H1 (cell line): ENCODE measurements at regions not wholly inside any gene's neighbourhood (a gene's known extent, or its start where the extent isn't known, plus 50 kb on each side); places are given as distances from the start of the nearest gene placed in this dataset.

Experiments used
- CTCF ChIA-PET: fragments of 300-600 bp; sonication (Branson Sonifier 250); formaldehyde crosslinking; loops from one replicate; lab custom pipeline; 2021; ENCODE audit not compliant: partially characterized antibody; lab: Charles Lee
- POLR2A ChIA-PET: fragments of 300-600 bp; sonication (Branson Sonifier 250); formaldehyde crosslinking; loops from one replicate; lab custom pipeline; 2021; ENCODE audit warnings: inconsistent platforms; ENCODE audit not compliant: partially characterized antibody; lab: Charles Lee
- DNase-seq, 2 experiments: peaks; one replicate each; pipeline versions ENCODE4 v3.0.0 to v3.0.0-alpha.2; 2010 to 2022; ENCODE audit warnings: low spot score in 2 of 2, low read depth in 1 of 2, mixed read lengths in 1 of 2
- FAIRE-seq: peaks from 2 replicates; lab custom pipeline; 2011; peaks lifted over from hg19 to GRCh38; lab: Jason Lieb, UNC
- H2AFZ ChIP-seq: 2 replicates; pipeline ENCODE4 v1.8.1; 2012; ENCODE audit warnings: low read length, inconsistent platforms
- H2AK5ac ChIP-seq: 2 replicates; pipeline ENCODE4 v1.6.1; 2013; ENCODE audit warnings: low read depth, low read length
- H2BK120ac ChIP-seq: replicated peaks from 2 replicates; pipeline ENCODE3; 2013; ENCODE audit warnings: low read depth, low read length, inconsistent platforms
- H2BK12ac ChIP-seq: 2 replicates; pipeline ENCODE4 v1.6.1; 2013; ENCODE audit warnings: low read depth, low read length
- H2BK15ac ChIP-seq: 2 replicates; pipeline ENCODE4 v1.6.1; 2013; ENCODE audit warnings: low read length
- H2BK20ac ChIP-seq: 2 replicates; pipeline ENCODE4 v1.6.1; 2013; ENCODE audit warnings: low read length
- H2BK5ac ChIP-seq: 2 replicates; pipeline ENCODE4 v1.6.1; 2013; ENCODE audit warnings: low read depth, low read length
- H3K14ac ChIP-seq: 2 replicates; pipeline ENCODE4 v1.6.1; 2013; ENCODE audit warnings: inconsistent platforms; ENCODE audit not compliant: insufficient read length
- H3K18ac ChIP-seq: 2 replicates; pipeline ENCODE4 v1.6.1; 2013; ENCODE audit warnings: low read length; ENCODE audit errors: extremely low read depth
- H3K23ac ChIP-seq: 2 replicates; pipeline ENCODE4 v1.6.1; 2013; ENCODE audit warnings: inconsistent platforms; ENCODE audit not compliant: insufficient read length
- H3K23me2 ChIP-seq: 2 replicates; pipeline ENCODE4 v1.6.1; 2013; ENCODE audit warnings: low read depth, low read length
- H3K27ac ChIP-seq: 2 replicates; pipeline ENCODE4 v1.6.1; 2011; ENCODE audit warnings: low read depth, low read length, inconsistent platforms
- H3K27me3 ChIP-seq, 4 experiments: replicated peaks in 1 of 4; 1 replicate in 1 of 4; 2 replicates in 3 of 4; pipeline versions ENCODE4 v1.6.1 to v1.8.1; 2011 to 2013; ENCODE audit warnings: low read length in 3 of 4, mild to moderate bottlenecking in 3 of 4, inconsistent platforms in 2 of 4, mixed read lengths in 2 of 4, moderate library complexity in 1 of 4; ENCODE audit not compliant: control insufficient read depth in 3 of 4, insufficient read depth in 3 of 4; ENCODE audit errors: extremely low read depth in 1 of 4
- H3K36me3 ChIP-seq, 4 experiments: 2 replicates each; pipeline versions ENCODE4 v1.6.1 to v1.8.1; 2011 to 2013; ENCODE audit warnings: mild to moderate bottlenecking in 4 of 4, low read length in 3 of 4, moderate library complexity in 2 of 4, control low read depth in 1 of 4, inconsistent platforms in 1 of 4; ENCODE audit not compliant: insufficient read depth in 4 of 4, control insufficient read depth in 2 of 4
- H3K4ac ChIP-seq: replicated peaks from 2 replicates; pipeline ENCODE3; 2013; ENCODE audit warnings: low read length, low read depth, mixed read lengths, inconsistent platforms; ENCODE audit not compliant: insufficient read length
- H3K4me1 ChIP-seq, 4 experiments: replicated peaks in 1 of 4; 1 replicate in 1 of 4; 2 replicates in 3 of 4; pipeline versions ENCODE4 v1.6.1 to v1.8.1; 2011 to 2013; ENCODE audit warnings: low read length in 3 of 4, inconsistent platforms in 2 of 4, mixed read lengths in 1 of 4; ENCODE audit not compliant: insufficient read depth in 4 of 4, control insufficient read depth in 3 of 4
- H3K4me2 ChIP-seq, 2 experiments: 2 replicates each; pipeline versions ENCODE4 v1.6.1 to v1.8.1; 2011 to 2013; ENCODE audit warnings: low read depth in 2 of 2, low read length in 2 of 2, control low read depth in 1 of 2, inconsistent platforms in 1 of 2, mild to moderate bottlenecking in 1 of 2; ENCODE audit not compliant: insufficient read depth in 1 of 2
- H3K4me3 ChIP-seq, 4 experiments: fragments of 200-600, 300-600 bp in 1 of 4; sonication (generic), shearing (Covaris generic), sonication (Bioruptor Twin) in 1 of 4; 2 replicates each; pipeline versions ENCODE4 v1.5.1 to v1.8.1; 2011 to 2016; ENCODE audit warnings: low read length in 4 of 4, low read depth in 3 of 4, control low read depth in 2 of 4, inconsistent platforms in 2 of 4, mild to moderate bottlenecking in 2 of 4, mixed read lengths in 1 of 4, moderate library complexity in 1 of 4; ENCODE audit not compliant: insufficient read depth in 2 of 4; ENCODE audit errors: extremely low read depth in 1 of 4
- H3K56ac ChIP-seq: replicated peaks from 2 replicates; pipeline ENCODE3; 2013; ENCODE audit warnings: low read depth, mild to moderate bottlenecking, mixed read lengths, low read length, inconsistent platforms; ENCODE audit not compliant: insufficient read length
- H3K79me1 ChIP-seq: 2 replicates; pipeline ENCODE4 v1.6.1; 2013; ENCODE audit warnings: low read depth, low read length, control low read depth
- H3K79me2 ChIP-seq, 2 experiments: 2 replicates each; pipeline versions ENCODE4 v1.6.1 to v1.8.1; 2012 to 2013; ENCODE audit warnings: low read length in 2 of 2, mild to moderate bottlenecking in 2 of 2, inconsistent platforms in 1 of 2; ENCODE audit not compliant: insufficient read depth in 2 of 2, control insufficient read depth in 1 of 2
- H3K9ac ChIP-seq, 4 experiments: replicated peaks in 1 of 4; 1 replicate in 1 of 4; 2 replicates in 3 of 4; pipeline versions ENCODE4 v1.6.1 to v1.8.1; 2011 to 2013; ENCODE audit warnings: low read depth in 3 of 4, low read length in 3 of 4, control low read depth in 2 of 4, mild to moderate bottlenecking in 2 of 4, moderate library complexity in 2 of 4, inconsistent platforms in 1 of 4; ENCODE audit errors: extremely low read depth in 1 of 4
- H3K9me3 ChIP-seq, 2 experiments: 2 replicates each; pipeline versions ENCODE4 v1.6.1 to v1.8.1; 2012 to 2013; ENCODE audit warnings: mild to moderate bottlenecking in 2 of 2, moderate library complexity in 2 of 2, control low read depth in 1 of 2, inconsistent platforms in 1 of 2, low read depth in 1 of 2, low read length in 1 of 2, mixed read lengths in 1 of 2; ENCODE audit not compliant: insufficient read depth in 2 of 2
- H4K20me1 ChIP-seq, 2 experiments: replicated peaks in 1 of 2; 2 replicates each; pipeline versions ENCODE3 to v1.8.1; 2011 to 2013; ENCODE audit warnings: inconsistent platforms in 2 of 2, low read length in 2 of 2, mild to moderate bottlenecking in 1 of 2; ENCODE audit not compliant: insufficient read depth in 2 of 2, control insufficient read depth in 1 of 2
- H4K5ac ChIP-seq: 2 replicates; pipeline ENCODE4 v1.6.1; 2013; ENCODE audit warnings: low read length, low read depth, mixed read lengths, inconsistent platforms; ENCODE audit not compliant: insufficient read length
- H4K8ac ChIP-seq: 2 replicates; pipeline ENCODE4 v1.8.0; 2013; ENCODE audit warnings: mild to moderate bottlenecking, moderate library complexity, low read length, inconsistent platforms; ENCODE audit not compliant: insufficient read depth; ENCODE audit errors: extremely low read depth
- H4K91ac ChIP-seq: replicated peaks from 2 replicates; pipeline ENCODE3; 2013; ENCODE audit warnings: low read length, mixed read lengths, inconsistent platforms; ENCODE audit not compliant: insufficient read length
- BACH1 ChIP-seq: IDR thresholded peaks from 2 replicates; pipeline ENCODE4 v1.6.1; 2012; ENCODE audit warnings: low read length, improper control_type of control experiment
- CBX5 ChIP-seq: fragments of 300-800, 300-1000 bp; sonication (generic); IDR thresholded peaks from 2 replicates; pipeline ENCODE4 v1.7.1; 2016; ENCODE audit warnings: antibody characterized with exemption, low read length, low read depth
- PHF8 ChIP-seq: fragments of 200-600 bp; sonication (generic); conservative IDR thresholded peaks from 2 replicates; pipeline ENCODE4 v1.7.1; 2012; ENCODE audit warnings: low read depth, mild to moderate bottlenecking, inconsistent platforms, low read length, moderate library complexity
- WGBS, 2 experiments: shearing (Covaris generic) in 1 of 2; methylation state at CpG; one replicate each; pipeline versions ENCODE4 v1.1.6 to v1.1.7; 2013 to 2015; ENCODE audit warnings: low lambda C conversion rate in 2 of 2, mixed read lengths in 2 of 2, inconsistent platforms in 1 of 2, low coverage in 1 of 2, missing lambda C conversion rate in 1 of 2; ENCODE audit not compliant: insufficient replicate concordance in 2 of 2, insufficient coverage in 1 of 2, insufficient read length in 1 of 2; ENCODE audit errors: extremely low coverage in 1 of 2, missing lambda C conversion rate in 1 of 2; 5-methylcytosine and 5-hydroxymethylcytosine counted together

DNA sequence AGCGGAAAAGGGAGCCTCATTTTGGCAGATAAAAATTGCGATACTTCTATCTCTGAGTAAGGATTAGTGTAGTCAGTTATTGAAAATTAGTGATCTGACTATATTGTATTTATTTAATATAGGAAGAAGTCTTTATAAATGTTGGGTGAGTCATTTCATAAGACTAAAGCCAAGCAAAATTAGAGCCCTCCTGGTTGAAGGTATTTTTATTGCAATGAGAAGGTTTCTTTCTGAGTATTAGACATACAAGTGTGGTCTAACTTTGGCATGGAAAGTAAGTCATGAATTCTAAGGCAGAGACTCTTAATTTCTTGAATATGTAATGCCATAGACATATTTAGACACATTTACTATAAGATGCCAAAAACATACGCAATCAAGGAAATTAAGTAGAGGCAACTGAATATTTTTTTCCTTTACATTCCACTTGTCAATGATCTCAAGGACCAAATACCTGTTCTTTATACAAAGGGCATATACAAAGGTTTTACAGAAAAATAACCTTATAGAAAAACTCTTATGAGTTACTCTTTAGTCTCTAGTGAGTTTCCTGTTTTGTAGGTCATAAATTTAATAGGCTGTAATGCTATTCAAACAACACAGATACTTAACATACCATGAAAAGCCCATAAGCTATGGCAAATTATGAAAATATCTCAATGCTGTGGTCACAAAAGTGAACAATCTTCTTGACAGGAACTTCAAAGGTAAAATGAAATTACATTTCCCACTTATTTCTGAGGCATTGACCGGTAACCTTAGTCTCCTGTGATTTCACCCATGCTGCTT is 156.6 kb upstream of the BTG1 start:
- Histone ChIP-seq H3K27me3 (no peaks in the 10 kb centered on the region), H2BK5ac (no peak overlapping the region), H4K8ac (no peak overlapping the region), H2BK20ac (no peak overlapping the region), H3K4ac (no peak overlapping the region), H3K14ac (no peak overlapping the region), H3K4me1 (peaks cover 0 to 6% (median 4%) of the 10 kb centered on the region in 4 experiments; a peak in 6 of 7 replicates), H2BK12ac (no peak overlapping the region), H2AFZ (no peak overlapping the region), H3K79me2 (no peaks in the 10 kb centered on the region), H4K91ac (no peak overlapping the region), H3K9ac (no peak overlapping the region), H3K23me2 (no peaks in the 10 kb centered on the region), H2BK15ac (no peak overlapping the region), H4K20me1 (no peaks in the 10 kb centered on the region), H3K36me3 (no peaks in the 10 kb centered on the region), H3K9me3 (no peaks in the 10 kb centered on the region), H4K5ac (no peak overlapping the region), H3K23ac (no peak overlapping the region), H2AK5ac (no peak overlapping the region), H3K27ac (no peak overlapping the region), H3K56ac (no peak overlapping the region), H3K4me3 (no peak overlapping the region), H3K18ac (no peak overlapping the region), H2BK120ac (no peak overlapping the region), H3K79me1 (no peaks in the 10 kb centered on the region), H3K4me2 (no peak overlapping the region)
- ChIA-PET POLR2A (no interaction called here), CTCF (no interaction called here)
- no peak for TF ChIP-seq BACH1
- no peak for TF ChIP-seq PHF8
- TF ChIP-seq CBX5: no peak
- WGBS, 2 experiments: 95% methylated on average over 4 of the region's 4 CpGs; no CpG with 5 or more reads in 1 of the 2 experiments
- FAIRE-seq (no peak), DNase-seq (no peak)
